ENCODE measurements at regions not wholly inside any gene's neighbourhood (a gene's known extent, or its start where the extent isn't known, plus 50 kb on each side); places are given as distances from the start of the nearest gene placed in this dataset.

GRCh38 chr16:48870141-48870540 is 260.2 kb upstream of the N4BP1 start:
- H3K36me3 ChIP-seq = no peaks in the 10 kb centered on the region
- DNase-seq (ENCODE audit: low spot score) = no peak
- H3K27me3 ChIP-seq = no peaks in the 10 kb centered on the region
- H3K4me3 ChIP-seq = no peak overlapping the region
- H3K27ac ChIP-seq = no peak overlapping the region
- H3K9me3 ChIP-seq = no peaks in the 10 kb centered on the region
- TF ChIP-seq, protein P1, sequence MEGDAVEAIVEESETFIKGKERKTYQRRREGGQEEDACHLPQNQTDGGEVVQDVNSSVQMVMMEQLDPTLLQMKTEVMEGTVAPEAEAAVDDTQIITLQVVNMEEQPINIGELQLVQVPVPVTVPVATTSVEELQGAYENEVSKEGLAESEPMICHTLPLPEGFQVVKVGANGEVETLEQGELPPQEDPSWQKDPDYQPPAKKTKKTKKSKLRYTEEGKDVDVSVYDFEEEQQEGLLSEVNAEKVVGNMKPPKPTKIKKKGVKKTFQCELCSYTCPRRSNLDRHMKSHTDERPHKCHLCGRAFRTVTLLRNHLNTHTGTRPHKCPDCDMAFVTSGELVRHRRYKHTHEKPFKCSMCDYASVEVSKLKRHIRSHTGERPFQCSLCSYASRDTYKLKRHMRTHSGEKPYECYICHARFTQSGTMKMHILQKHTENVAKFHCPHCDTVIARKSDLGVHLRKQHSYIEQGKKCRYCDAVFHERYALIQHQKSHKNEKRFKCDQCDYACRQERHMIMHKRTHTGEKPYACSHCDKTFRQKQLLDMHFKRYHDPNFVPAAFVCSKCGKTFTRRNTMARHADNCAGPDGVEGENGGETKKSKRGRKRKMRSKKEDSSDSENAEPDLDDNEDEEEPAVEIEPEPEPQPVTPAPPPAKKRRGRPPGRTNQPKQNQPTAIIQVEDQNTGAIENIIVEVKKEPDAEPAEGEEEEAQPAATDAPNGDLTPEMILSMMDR (IDR thresholded peaks at IDR 0.05) = no peak
- H3K4me1 ChIP-seq = no peaks in the 10 kb centered on the region

DNA sequence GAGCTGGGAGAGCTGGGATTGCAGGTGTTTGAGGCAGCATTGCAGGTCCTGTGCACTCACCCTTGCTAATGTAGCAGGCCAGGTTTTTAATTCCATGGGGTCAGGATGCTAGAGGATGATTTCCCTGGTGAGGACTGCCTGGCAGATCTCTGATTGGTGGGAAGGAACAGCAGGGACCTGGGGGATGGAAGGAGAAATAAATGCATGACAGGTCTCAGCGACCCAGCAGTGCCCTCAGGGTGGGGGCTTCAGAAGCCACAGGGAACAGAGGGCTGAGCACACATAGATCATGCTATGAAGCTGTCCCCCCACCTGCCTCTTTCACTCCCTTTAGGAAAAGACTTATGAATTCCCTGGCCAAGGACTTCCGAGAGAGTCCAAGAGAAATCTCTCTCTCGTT is 255.5 kb upstream of the N4BP1 start:
- Histone ChIP-seq H3K4me1 (no peaks in the 10 kb centered on the region), H3K27ac (no peak overlapping the region)
- DNase-seq (ENCODE audit: low spot score) = no peak

GRCh38 chr16:48864055-48864454 is 254.1 kb upstream of the N4BP1 start:
- H3K36me3 ChIP-seq = no peaks in the 10 kb centered on the region
- DNase-seq (ENCODE audit: low spot score) = no peak
- no peaks in the 10 kb centered on the region for H3K27me3 ChIP-seq
- TF ChIP-seq, protein P1 (IDR thresholded peaks at IDR 0.05) = no peak
- no peaks in the 10 kb centered on the region for H3K4me1 ChIP-seq
- H3K27ac ChIP-seq = no peak overlapping the region
- no peaks in the 10 kb centered on the region for H3K9me3 ChIP-seq
- H3K4me3 ChIP-seq = no peak overlapping the region

More for the DNA sequence above, 255.5 kb upstream of the N4BP1 start:
- H3K36me3 ChIP-seq = no peaks in the 10 kb centered on the region
- H3K27me3 ChIP-seq = no peaks in the 10 kb centered on the region
- no peak overlapping the region for H3K4me3 ChIP-seq
- TF ChIP-seq, protein P1 (IDR thresholded peaks at IDR 0.05) = no peak
- H3K9me3 ChIP-seq = no peaks in the 10 kb centered on the region

DNA sequence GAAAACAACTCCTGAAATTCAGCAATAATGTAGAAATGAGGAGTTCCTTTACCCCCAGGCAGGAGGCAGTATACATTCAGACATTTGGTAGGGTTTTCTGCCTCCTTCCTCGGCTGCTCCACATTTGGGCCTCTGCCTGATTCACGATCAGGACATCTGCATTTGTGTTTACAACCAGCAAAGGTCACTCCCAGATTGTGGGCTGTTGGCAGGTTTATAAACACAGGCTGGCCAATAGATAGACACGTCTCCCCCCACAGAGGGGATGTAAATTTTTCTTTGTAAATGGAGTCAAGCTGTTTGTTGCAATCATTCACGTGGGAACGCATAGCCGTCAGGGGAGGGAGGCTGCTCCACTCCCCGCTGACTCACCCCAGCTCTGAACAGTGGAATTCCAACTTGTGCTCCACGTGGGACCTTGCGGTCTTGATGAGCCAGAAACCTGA is 252.1 kb upstream of the N4BP1 start:
- Histone ChIP-seq H3K4me1 (no peaks in the 10 kb centered on the region), H3K27ac (no peak overlapping the region), H3K27me3 (no peaks in the 10 kb centered on the region), H3K36me3 (no peaks in the 10 kb centered on the region), H3K4me3 (no peak overlapping the region), H3K9me3 (no peaks in the 10 kb centered on the region)
- TF ChIP-seq, protein P1 (IDR thresholded peaks at IDR 0.05) = no peak
- DNase-seq (ENCODE audit: low spot score) = no peak

DNA sequence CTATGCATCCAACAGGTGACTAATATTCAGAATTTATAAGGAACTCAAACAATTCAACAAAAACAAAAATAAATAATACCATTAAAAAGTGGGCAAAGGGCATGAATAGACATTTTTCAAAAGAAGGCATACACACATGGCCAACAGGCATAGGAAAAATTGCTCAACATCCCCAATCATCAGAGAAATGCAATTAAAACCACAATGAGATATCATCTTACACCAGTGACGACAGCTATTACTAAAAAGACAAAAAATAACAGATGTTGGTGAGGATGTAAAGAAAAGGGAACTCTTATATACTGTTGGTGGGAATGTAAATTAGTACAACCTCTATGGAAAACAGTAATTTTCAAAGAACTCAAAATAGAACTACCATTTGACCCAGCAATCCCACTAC is 250.4 kb upstream of the N4BP1 start:
- Histone ChIP-seq H3K4me1 (no peaks in the 10 kb centered on the region), H3K36me3 (no peaks in the 10 kb centered on the region), H3K27me3 (no peaks in the 10 kb centered on the region), H3K27ac (no peak overlapping the region), H3K4me3 (no peak overlapping the region), H3K9me3 (no peaks in the 10 kb centered on the region)
- TF ChIP-seq, protein P1 (IDR thresholded peaks at IDR 0.05) = no peak
- no peak for DNase-seq (ENCODE audit: low spot score)

GRCh38 chr16:48852951-48853350 is 243.0 kb upstream of the N4BP1 start:
- H3K4me1 ChIP-seq = no peaks in the 10 kb centered on the region
- H3K9me3 ChIP-seq = no peaks in the 10 kb centered on the region
- DNase-seq (ENCODE audit: low spot score) = no peak
- H3K4me3 ChIP-seq = no peak overlapping the region
- H3K27ac ChIP-seq = no peak overlapping the region
- TF ChIP-seq, protein P1 (IDR thresholded peaks at IDR 0.05) = no peak
- no peaks in the 10 kb centered on the region for H3K27me3 ChIP-seq
- no peaks in the 10 kb centered on the region for H3K36me3 ChIP-seq

Data from right atrium auricular region (tissue), 2 donors.